ENCODE measurements at regions not wholly inside any gene's neighbourhood (a gene's known extent, or its start where the extent isn't known, plus 50 kb on each side); places are given as distances from the start of the nearest gene placed in this dataset.

GRCh38 chr1:99559166-99559565, 86.7 kb upstream of the PALMD start:
- H3K27me3 ChIP-seq (ENCODE audit: control insufficient read depth, insufficient read depth, low read length), result no peaks in the 10 kb centered on the region
- intact Hi-C loops (cut with DNase I), result no loop called here
- DNase-seq (no peak), FAIRE-seq (no peak)
- no peak overlapping the region for H3K27ac ChIP-seq (ENCODE audit: low read depth in 2 of 2, low read length in 2 of 2)
- H3K9me3 ChIP-seq (ENCODE audit: control insufficient read depth in 2 of 3, insufficient read depth in 1 of 3, low read length in 3 of 3), result no peaks in the 10 kb centered on the region
- no peaks in the 10 kb centered on the region for H3K4me1 ChIP-seq (ENCODE audit: control insufficient read depth in 2 of 3, insufficient read depth in 2 of 3, low read depth in 1 of 3, low read length in 3 of 3)
- no peak overlapping the region for H3K4me3 ChIP-seq (ENCODE audit: low read length in 3 of 3)
- no peak overlapping the region for H3K9ac ChIP-seq (ENCODE audit: low read length in 3 of 3)
- TF ChIP-seq, protein P1, sequence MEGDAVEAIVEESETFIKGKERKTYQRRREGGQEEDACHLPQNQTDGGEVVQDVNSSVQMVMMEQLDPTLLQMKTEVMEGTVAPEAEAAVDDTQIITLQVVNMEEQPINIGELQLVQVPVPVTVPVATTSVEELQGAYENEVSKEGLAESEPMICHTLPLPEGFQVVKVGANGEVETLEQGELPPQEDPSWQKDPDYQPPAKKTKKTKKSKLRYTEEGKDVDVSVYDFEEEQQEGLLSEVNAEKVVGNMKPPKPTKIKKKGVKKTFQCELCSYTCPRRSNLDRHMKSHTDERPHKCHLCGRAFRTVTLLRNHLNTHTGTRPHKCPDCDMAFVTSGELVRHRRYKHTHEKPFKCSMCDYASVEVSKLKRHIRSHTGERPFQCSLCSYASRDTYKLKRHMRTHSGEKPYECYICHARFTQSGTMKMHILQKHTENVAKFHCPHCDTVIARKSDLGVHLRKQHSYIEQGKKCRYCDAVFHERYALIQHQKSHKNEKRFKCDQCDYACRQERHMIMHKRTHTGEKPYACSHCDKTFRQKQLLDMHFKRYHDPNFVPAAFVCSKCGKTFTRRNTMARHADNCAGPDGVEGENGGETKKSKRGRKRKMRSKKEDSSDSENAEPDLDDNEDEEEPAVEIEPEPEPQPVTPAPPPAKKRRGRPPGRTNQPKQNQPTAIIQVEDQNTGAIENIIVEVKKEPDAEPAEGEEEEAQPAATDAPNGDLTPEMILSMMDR (IDR thresholded peaks at IDR 0.05; ENCODE audit: borderline replicate concordance, extremely low read depth, insufficient read depth), result no peak
- H3K36me3 ChIP-seq (ENCODE audit: control insufficient read depth in 2 of 3, insufficient read depth in 3 of 3, low read length in 3 of 3), result no peaks in the 10 kb centered on the region

DNA sequence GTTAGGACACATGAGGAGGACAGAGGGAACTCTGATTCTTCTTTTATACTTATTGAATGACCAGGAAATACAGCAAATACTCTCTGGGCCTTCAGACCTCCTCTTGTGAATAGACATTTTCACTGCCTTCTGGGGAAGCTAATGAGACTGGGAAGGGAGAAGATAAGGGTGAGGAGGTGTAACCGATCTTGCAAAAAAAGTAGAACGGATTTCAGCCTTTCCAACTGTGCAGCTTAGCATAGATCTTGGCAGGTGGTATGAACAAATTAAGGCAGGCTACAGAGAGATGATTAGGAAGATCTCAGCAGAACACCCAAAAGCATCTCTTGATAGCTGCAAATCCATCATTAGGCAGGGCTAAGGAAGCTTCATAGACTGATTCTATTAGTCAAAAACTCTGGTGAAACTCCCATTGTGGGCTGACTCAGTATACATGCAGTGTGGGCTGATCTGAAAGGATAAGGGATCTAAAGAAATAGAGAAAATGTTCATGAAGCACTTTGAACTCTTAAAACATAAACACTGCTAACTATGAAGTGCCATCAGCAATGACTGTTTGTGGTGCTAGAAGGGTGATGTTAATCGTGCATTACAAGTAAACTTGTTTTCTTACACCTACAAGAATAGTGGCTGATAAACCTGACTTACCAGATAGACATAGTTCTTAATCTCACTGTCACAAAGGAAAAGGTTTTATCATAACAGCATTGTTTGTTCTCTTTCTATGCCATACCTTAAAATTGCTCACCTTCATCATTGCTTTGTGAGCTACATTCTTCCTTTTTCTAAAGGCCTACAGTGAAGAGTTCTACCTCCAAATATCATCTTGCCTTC, 85.5 kb upstream of the PALMD start:
- Histone ChIP-seq H3K4me3 (ENCODE audit: low read length in 3 of 3) (no peak overlapping the region), H3K27me3 (ENCODE audit: control insufficient read depth, insufficient read depth, low read length) (no peaks in the 10 kb centered on the region), H3K36me3 (ENCODE audit: control insufficient read depth in 2 of 3, insufficient read depth in 3 of 3, low read length in 3 of 3) (no peaks in the 10 kb centered on the region), H3K27ac (ENCODE audit: low read depth in 2 of 2, low read length in 2 of 2) (no peak overlapping the region), H3K9ac (ENCODE audit: low read length in 3 of 3) (no peak overlapping the region), H3K4me1 (ENCODE audit: control insufficient read depth in 2 of 3, insufficient read depth in 2 of 3, low read depth in 1 of 3, low read length in 3 of 3) (no peaks in the 10 kb centered on the region), H3K9me3 (ENCODE audit: control insufficient read depth in 2 of 3, insufficient read depth in 1 of 3, low read length in 3 of 3) (no peaks in the 10 kb centered on the region)
- intact Hi-C loops (cut with DNase I), result no loop called here
- TF ChIP-seq, protein P1 (IDR thresholded peaks at IDR 0.05; ENCODE audit: borderline replicate concordance, extremely low read depth, insufficient read depth), result no peak
- DNase-seq, result no peak
- no peak for FAIRE-seq

GRCh38 chr1:99561952-99562351, 84.0 kb upstream of the PALMD start:
- Histone ChIP-seq H3K36me3 (ENCODE audit: control insufficient read depth in 2 of 3, insufficient read depth in 3 of 3, low read length in 3 of 3) (no peaks in the 10 kb centered on the region), H3K9me3 (ENCODE audit: control insufficient read depth in 2 of 3, insufficient read depth in 1 of 3, low read length in 3 of 3) (no peaks in the 10 kb centered on the region), H3K27ac (ENCODE audit: low read depth in 2 of 2, low read length in 2 of 2) (no peak overlapping the region), H3K9ac (ENCODE audit: low read length in 3 of 3) (no peak overlapping the region), H3K4me1 (ENCODE audit: control insufficient read depth in 2 of 3, insufficient read depth in 2 of 3, low read depth in 1 of 3, low read length in 3 of 3) (no peaks in the 10 kb centered on the region), H3K4me3 (ENCODE audit: low read length in 3 of 3) (no peak overlapping the region), H3K27me3 (ENCODE audit: control insufficient read depth, insufficient read depth, low read length) (no peaks in the 10 kb centered on the region)
- TF ChIP-seq, protein P1 (IDR thresholded peaks at IDR 0.05; ENCODE audit: borderline replicate concordance, extremely low read depth, insufficient read depth), result no peak
- FAIRE-seq (no peak), DNase-seq (no peak)
- intact Hi-C loops (cut with DNase I), result no loop called here

Data from kidney (tissue), 13 donors.